DOHH2 (cell line): ENCODE measurements at regions not wholly inside any gene's neighbourhood (a gene's known extent, or its start where the extent isn't known, plus 50 kb on each side); places are given as distances from the start of the nearest gene placed in this dataset.

Experiments
- EZH2phosphoT487 ChIP-seq: fragments of 200-600 bp; sonication (generic); IDR thresholded peaks from 2 replicates; pipeline ENCODE4 v1.6.1; 2017; ENCODE audit warnings: borderline replicate concordance, mild to moderate bottlenecking, antibody characterized with exemption, low read length, moderate library complexity, mixed read lengths
- TF ChIP-seq, protein P1 (sequence below): fragments of 200-600 bp; sonication (generic); IDR thresholded peaks from one replicate; pipeline ENCODE4 v1.5.1; 2014; ENCODE audit warnings: antibody characterized with exemption, mild to moderate bottlenecking, low read depth, low read length; ENCODE audit not compliant: poor library complexity, severe bottlenecking

DNA sequence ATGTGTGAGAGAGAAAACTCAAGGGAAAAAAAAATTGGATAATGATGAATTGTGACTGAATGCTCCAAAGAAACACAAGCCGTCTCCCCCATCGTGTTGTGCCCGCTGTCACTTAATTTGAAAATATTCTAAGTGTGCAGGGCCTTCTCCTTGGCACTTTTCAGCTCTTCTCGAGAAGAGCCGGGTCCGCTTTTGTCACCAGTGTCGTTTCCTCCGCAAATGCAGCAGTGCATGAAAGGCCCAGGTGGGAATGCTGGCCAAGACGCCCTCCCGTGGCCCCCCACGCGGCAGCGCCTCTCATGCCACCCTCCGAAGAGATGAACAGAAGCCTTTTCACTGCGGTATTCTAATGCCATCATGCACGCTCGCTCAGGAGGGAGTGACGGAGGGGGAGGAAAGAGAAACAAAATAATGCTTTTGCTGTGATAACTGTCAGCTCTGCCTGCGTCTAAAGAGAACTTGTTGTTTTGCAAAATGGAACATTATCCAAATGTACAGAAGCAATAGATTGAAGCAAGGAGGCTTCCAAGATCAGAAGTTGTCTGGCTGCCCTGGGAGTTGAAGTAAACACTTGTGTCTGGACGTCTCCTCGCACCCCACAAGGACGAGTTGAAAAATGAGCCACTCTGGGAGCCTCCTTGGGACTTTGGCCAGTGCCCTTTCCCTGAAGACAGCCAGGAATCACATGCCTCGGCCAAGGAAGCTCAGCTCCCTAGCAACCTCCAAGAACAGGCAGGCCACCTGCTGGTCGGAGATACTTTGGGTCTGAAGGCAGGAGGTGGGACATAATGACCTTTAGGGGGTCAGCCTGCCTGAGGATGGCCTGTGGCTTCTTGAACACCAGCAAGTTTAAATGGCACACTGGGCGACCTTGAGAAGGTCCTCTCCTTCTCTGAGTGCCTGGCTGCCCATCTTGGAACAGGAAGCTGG lies 166.1 kb upstream of the ZC3H12A start:
- TF ChIP-seq, protein P1, sequence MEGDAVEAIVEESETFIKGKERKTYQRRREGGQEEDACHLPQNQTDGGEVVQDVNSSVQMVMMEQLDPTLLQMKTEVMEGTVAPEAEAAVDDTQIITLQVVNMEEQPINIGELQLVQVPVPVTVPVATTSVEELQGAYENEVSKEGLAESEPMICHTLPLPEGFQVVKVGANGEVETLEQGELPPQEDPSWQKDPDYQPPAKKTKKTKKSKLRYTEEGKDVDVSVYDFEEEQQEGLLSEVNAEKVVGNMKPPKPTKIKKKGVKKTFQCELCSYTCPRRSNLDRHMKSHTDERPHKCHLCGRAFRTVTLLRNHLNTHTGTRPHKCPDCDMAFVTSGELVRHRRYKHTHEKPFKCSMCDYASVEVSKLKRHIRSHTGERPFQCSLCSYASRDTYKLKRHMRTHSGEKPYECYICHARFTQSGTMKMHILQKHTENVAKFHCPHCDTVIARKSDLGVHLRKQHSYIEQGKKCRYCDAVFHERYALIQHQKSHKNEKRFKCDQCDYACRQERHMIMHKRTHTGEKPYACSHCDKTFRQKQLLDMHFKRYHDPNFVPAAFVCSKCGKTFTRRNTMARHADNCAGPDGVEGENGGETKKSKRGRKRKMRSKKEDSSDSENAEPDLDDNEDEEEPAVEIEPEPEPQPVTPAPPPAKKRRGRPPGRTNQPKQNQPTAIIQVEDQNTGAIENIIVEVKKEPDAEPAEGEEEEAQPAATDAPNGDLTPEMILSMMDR = no peak
- TF ChIP-seq EZH2phosphoT487 = no peak
